ENCODE measurements at regions not wholly inside any gene's neighbourhood (a gene's known extent, or its start where the extent isn't known, plus 50 kb on each side); places are given as distances from the start of the nearest gene placed in this dataset.

DNA sequence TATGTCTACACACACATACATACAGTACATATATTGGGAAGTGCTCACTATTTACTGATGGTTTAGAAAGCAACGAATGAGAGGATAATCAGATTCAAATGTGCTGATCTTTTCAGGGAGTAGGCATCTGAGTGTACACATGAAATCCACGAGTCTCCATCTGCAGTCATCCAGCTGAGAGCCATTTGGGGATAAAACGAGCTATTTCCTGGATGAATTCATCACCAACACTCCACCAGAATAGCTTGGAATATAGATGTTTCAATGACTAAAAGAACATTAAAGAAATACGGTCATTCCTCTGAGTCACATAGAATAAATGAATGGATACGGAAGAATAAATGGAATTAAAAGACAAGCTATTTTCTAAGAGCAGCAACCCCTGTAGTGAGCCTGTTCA lies 721.6 kb upstream of the ARGLU1 start:
- intact Hi-C loops (cut with micrococcal nuclease): no loop called here

DNA sequence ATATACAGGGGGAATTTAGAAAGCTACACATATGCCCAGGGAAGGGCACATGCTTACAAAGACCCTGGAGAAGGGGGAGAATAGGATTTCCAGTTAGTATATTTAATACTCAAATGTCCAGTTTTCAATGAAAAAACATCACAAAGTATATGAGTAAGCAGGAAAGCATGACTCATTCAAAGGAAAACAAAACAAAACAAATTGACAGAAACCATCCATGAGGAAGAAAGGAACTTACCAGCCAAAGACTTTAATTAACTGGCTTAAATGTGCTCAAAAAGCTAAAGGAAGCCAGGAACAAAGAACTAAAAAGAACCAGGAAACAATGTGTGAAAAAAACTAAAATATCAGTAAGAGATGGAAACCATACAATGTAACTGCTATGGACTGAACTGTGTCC lies 716.2 kb upstream of the ARGLU1 start:
- Mint-ChIP-seq H3K27ac (no peak overlapping the region), H3K36me3 (ENCODE audit: low read depth) (no peaks in the 10 kb centered on the region), H3K9me3 (peaks cover 42% of the 10 kb centered on the region), H3K27me3 (no peaks in the 10 kb centered on the region), H3K4me1 (ENCODE audit: low read depth) (no peaks in the 10 kb centered on the region), H3K4me3 (no peak overlapping the region)
- intact Hi-C loops (cut with micrococcal nuclease): no loop called here

More for the DNA sequence above, 721.6 kb upstream of the ARGLU1 start:
- Mint-ChIP-seq H3K36me3 (ENCODE audit: low read depth) (no peaks in the 10 kb centered on the region), H3K9me3 (peaks cover 17% of the 10 kb centered on the region), H3K4me1 (ENCODE audit: low read depth) (no peaks in the 10 kb centered on the region), H3K27me3 (no peaks in the 10 kb centered on the region), H3K4me3 (no peak overlapping the region), H3K27ac (no peak overlapping the region)

- Mint-ChIP-seq H3K4me3 (no peak overlapping the region), H3K27me3 (no peaks in the 10 kb centered on the region), H3K4me1 (ENCODE audit: low read depth) (no peaks in the 10 kb centered on the region), H3K27ac (no peak overlapping the region), H3K36me3 (ENCODE audit: low read depth) (no peaks in the 10 kb centered on the region), H3K9me3 (peaks cover 29% of the 10 kb centered on the region)
- intact Hi-C loops (cut with micrococcal nuclease): no loop called here
Observed at GRCh38 chr13:107277911-107278310, 710.0 kb upstream of the ARGLU1 start.

GRCh38 chr13:107276936-107277335 lies 709.0 kb upstream of the ARGLU1 start:
- Mint-ChIP-seq H3K4me1 (ENCODE audit: low read depth) (no peaks in the 10 kb centered on the region), H3K4me3 (no peak overlapping the region), H3K9me3 (peaks cover 28% of the 10 kb centered on the region), H3K27me3 (no peaks in the 10 kb centered on the region), H3K27ac (no peak overlapping the region), H3K36me3 (ENCODE audit: low read depth) (no peaks in the 10 kb centered on the region)
- intact Hi-C loops (cut with micrococcal nuclease): no loop called here

GRCh38 chr13:107275945-107276614 lies 708.1 kb upstream of the ARGLU1 start:
- Mint-ChIP-seq H3K36me3 (ENCODE audit: low read depth) (no peaks in the 10 kb centered on the region), H3K4me3 (no peak overlapping the region), H3K27me3 (no peaks in the 10 kb centered on the region), H3K4me1 (ENCODE audit: low read depth) (no peaks in the 10 kb centered on the region), H3K9me3 (peaks cover 19% of the 10 kb centered on the region), H3K27ac (no peak overlapping the region)
- intact Hi-C loops (cut with micrococcal nuclease): no loop called here

DNA sequence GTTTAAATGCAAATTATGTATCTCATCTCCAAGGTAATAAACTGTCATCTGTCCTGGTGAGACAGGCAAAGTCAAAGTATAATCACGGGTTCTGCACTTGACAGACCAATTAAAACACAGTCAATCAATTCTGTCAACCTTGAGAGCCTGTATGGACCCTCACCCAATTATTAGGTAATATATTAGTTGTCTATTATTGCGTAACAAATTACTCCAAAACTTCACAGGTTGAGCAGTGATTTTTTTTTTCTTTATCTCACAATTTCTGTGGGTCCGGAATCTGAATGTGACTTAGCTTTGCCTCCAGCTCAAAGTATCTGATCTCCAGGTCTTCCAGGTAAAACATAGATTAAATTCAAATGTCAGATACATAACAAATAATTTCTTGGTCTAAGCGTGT lies 707.4 kb upstream of the ARGLU1 start:
- intact Hi-C loops (cut with micrococcal nuclease): no loop called here
- no peaks in the 10 kb centered on the region for H3K4me1 Mint-ChIP-seq (ENCODE audit: low read depth)
- H3K36me3 Mint-ChIP-seq (ENCODE audit: low read depth): no peaks in the 10 kb centered on the region
- H3K27ac Mint-ChIP-seq: no peak overlapping the region
- H3K27me3 Mint-ChIP-seq: no peaks in the 10 kb centered on the region
- peaks cover 16% of the 10 kb centered on the region for H3K9me3 Mint-ChIP-seq
- H3K4me3 Mint-ChIP-seq: no peak overlapping the region

DNA sequence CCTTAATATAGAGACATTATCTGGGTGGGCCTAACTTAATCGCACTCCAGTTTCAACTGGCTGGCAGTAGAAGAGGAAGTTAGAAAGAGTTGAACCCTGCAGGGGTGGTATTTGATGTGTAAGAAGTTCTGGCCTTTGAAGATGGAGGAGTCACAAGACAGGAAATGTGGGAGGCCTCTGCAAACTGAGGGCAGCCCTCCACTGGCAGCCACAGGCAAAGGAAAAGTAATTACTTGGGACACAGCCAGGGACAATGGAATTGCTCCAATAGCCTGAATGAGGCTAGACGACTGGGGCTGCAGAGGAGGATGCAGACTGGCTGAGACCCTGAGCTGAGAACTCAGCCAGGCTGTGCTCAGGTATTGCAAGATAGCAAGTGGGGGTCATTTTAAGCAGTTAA lies 703.3 kb upstream of the ARGLU1 start:
- Mint-ChIP-seq H3K36me3 (ENCODE audit: low read depth) (no peaks in the 10 kb centered on the region), H3K27ac (no peak overlapping the region), H3K9me3 (peaks cover 22% of the 10 kb centered on the region), H3K4me3 (no peak overlapping the region), H3K27me3 (no peaks in the 10 kb centered on the region), H3K4me1 (ENCODE audit: low read depth) (no peaks in the 10 kb centered on the region)
- intact Hi-C loops (cut with micrococcal nuclease): no loop called here

GRCh38 chr13:107266657-107267056 lies 698.7 kb upstream of the ARGLU1 start:
- no peaks in the 10 kb centered on the region for H3K27me3 Mint-ChIP-seq
- H3K9me3 Mint-ChIP-seq: peaks cover 22% of the 10 kb centered on the region
- intact Hi-C loops (cut with micrococcal nuclease): no loop called here
- H3K4me1 Mint-ChIP-seq (ENCODE audit: low read depth): no peaks in the 10 kb centered on the region
- H3K36me3 Mint-ChIP-seq (ENCODE audit: low read depth): no peaks in the 10 kb centered on the region
- no peak overlapping the region for H3K4me3 Mint-ChIP-seq
- no peak overlapping the region for H3K27ac Mint-ChIP-seq

DNA sequence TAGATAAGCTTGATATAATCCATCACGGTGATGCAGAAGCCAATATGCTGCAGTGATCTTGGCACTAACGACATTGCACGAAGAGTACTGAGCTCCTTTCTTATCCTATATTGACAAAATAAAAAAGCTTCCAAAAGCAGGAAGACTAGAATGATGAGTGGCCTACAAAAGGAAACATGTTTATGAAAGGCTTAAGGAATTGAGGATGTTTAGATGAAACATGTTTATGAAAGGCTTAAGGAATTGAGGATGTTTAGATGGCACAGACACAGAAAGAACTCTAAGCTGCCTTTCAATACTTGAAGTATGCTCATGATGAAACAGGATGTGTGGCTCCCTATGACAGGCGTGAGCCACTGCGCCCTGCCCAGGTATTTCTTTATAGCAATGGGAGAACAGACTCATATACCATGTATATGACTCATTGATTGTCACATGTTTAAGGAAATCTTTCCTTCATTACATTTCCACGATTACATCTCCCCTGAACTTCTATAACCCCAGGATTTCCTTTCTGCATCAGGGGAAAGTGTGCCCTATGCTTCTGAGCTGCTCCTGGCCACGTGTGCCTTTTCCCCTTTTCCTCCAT lies 690.8 kb upstream of the ARGLU1 start:
- H3K27ac Mint-ChIP-seq: no peak overlapping the region

GRCh38 chr13:107254392-107254791 lies 686.5 kb upstream of the ARGLU1 start:
- no peaks in the 10 kb centered on the region for H3K9me3 Mint-ChIP-seq
- no peak overlapping the region for H3K27ac Mint-ChIP-seq
- H3K4me1 Mint-ChIP-seq (ENCODE audit: low read depth): no peaks in the 10 kb centered on the region
- no peaks in the 10 kb centered on the region for H3K36me3 Mint-ChIP-seq (ENCODE audit: low read depth)
- intact Hi-C loops (cut with micrococcal nuclease): no loop called here
- no peak overlapping the region for H3K4me3 Mint-ChIP-seq
- H3K27me3 Mint-ChIP-seq: no peaks in the 10 kb centered on the region

More for the DNA sequence above, 690.8 kb upstream of the ARGLU1 start:
- H3K27me3 Mint-ChIP-seq: no peaks in the 10 kb centered on the region
- H3K4me3 Mint-ChIP-seq: no peak overlapping the region
- H3K36me3 Mint-ChIP-seq (ENCODE audit: low read depth): no peaks in the 10 kb centered on the region
- H3K4me1 Mint-ChIP-seq (ENCODE audit: low read depth): no peaks in the 10 kb centered on the region
- intact Hi-C loops (cut with micrococcal nuclease): no loop called here
- peaks cover 7% of the 10 kb centered on the region for H3K9me3 Mint-ChIP-seq

- Mint-ChIP-seq H3K27ac (no peak overlapping the region), H3K4me1 (ENCODE audit: low read depth) (no peaks in the 10 kb centered on the region), H3K9me3 (no peaks in the 10 kb centered on the region), H3K36me3 (ENCODE audit: low read depth) (no peaks in the 10 kb centered on the region), H3K27me3 (no peaks in the 10 kb centered on the region), H3K4me3 (no peak overlapping the region)
- intact Hi-C loops (cut with micrococcal nuclease): no loop called here
Observed at GRCh38 chr13:107252428-107252827, 684.5 kb upstream of the ARGLU1 start.

GRCh38 chr13:107252021-107252420 lies 684.1 kb upstream of the ARGLU1 start:
- Mint-ChIP-seq H3K9me3 (no peaks in the 10 kb centered on the region), H3K27ac (no peak overlapping the region), H3K4me3 (no peak overlapping the region), H3K36me3 (ENCODE audit: low read depth) (no peaks in the 10 kb centered on the region), H3K27me3 (no peaks in the 10 kb centered on the region), H3K4me1 (ENCODE audit: low read depth) (no peaks in the 10 kb centered on the region)
- intact Hi-C loops (cut with micrococcal nuclease): no loop called here

GRCh38 chr13:107251341-107251740 lies 683.4 kb upstream of the ARGLU1 start:
- intact Hi-C loops (cut with micrococcal nuclease): no loop called here
- H3K27ac Mint-ChIP-seq: no peak overlapping the region
- H3K4me3 Mint-ChIP-seq: no peak overlapping the region
- no peaks in the 10 kb centered on the region for H3K36me3 Mint-ChIP-seq (ENCODE audit: low read depth)
- no peaks in the 10 kb centered on the region for H3K27me3 Mint-ChIP-seq
- no peaks in the 10 kb centered on the region for H3K4me1 Mint-ChIP-seq (ENCODE audit: low read depth)
- no peaks in the 10 kb centered on the region for H3K9me3 Mint-ChIP-seq

DNA sequence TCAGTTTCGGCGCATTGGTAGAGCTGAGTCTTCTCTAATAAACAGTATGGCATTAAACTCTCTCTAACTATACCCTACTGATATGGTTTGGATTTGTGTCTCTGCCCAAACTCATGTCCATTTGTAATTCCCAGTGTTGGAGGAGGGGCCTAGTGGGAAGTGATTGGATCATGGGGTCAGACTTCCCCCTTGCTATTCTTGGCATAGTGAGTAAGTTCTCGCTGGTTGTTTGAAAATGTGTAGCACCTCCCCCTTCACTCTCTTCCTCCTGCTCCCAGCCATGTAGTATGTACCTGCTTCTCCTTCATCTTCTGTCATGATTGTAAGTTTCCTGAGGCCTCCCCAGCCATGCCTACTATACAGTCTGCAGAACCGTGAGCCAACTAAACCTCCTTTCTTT lies 682.7 kb upstream of the ARGLU1 start:
- Mint-ChIP-seq H3K4me3 (no peak overlapping the region), H3K27me3 (no peaks in the 10 kb centered on the region), H3K36me3 (ENCODE audit: low read depth) (no peaks in the 10 kb centered on the region), H3K4me1 (ENCODE audit: low read depth) (no peaks in the 10 kb centered on the region), H3K27ac (no peak overlapping the region), H3K9me3 (no peaks in the 10 kb centered on the region)
- intact Hi-C loops (cut with micrococcal nuclease): no loop called here

DNA sequence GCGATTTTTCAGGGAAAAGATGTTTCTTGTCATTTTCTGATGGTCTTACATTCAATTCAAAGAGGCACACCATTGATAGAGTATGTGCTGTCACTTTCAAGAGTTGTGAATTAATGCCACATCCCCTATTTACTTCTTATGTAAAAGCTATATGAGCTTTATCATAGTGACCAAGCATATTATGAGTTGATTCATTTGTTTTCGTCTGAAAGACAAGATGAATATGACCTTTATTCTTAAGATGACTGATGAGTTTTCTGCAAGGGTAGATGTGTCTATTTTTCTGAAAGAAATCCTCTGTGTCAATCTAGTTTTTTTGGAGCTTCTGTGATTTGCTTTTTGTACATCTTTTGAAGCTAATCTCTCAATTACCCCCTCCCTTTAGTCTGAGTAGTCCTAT lies 676.3 kb upstream of the ARGLU1 start:
- Mint-ChIP-seq H3K27me3 (no peaks in the 10 kb centered on the region), H3K36me3 (ENCODE audit: low read depth) (no peaks in the 10 kb centered on the region), H3K9me3 (no peaks in the 10 kb centered on the region), H3K27ac (no peak overlapping the region), H3K4me3 (no peak overlapping the region), H3K4me1 (ENCODE audit: low read depth) (no peaks in the 10 kb centered on the region)
- intact Hi-C loops (cut with micrococcal nuclease): no loop called here

Data from dendritic cell treated with granulocyte-macrophage colony-stimulating factor and Interleukin-4, amounts not matched to agents 40 ng/mL and 50 ng/mL, for 4 days (primary cell).